Mesenchymal stem cell (in vitro differentiated cells and primary cell): ENCODE measurements at regions not wholly inside any gene's neighbourhood (a gene's known extent, or its start where the extent isn't known, plus 50 kb on each side); places are given as distances from the start of the nearest gene placed in this dataset.

Experiments used
- DNase-seq: peaks from one replicate; pipeline ENCODE4 v3.0.0-alpha.2; 2013
- H2AFZ ChIP-seq: one replicate; pipeline ENCODE4 v1.6.1; 2013; ENCODE audit warnings: low read depth, mild to moderate bottlenecking, control low read depth, inconsistent platforms, low read length, moderate library complexity
- H2AK5ac ChIP-seq: 2 replicates; pipeline ENCODE4 v1.6.1; 2013; ENCODE audit warnings: low read length, moderate library complexity, mild to moderate bottlenecking, inconsistent platforms; ENCODE audit not compliant: severe bottlenecking
- H2BK120ac ChIP-seq: one replicate; pipeline ENCODE4 v1.6.1; 2013; ENCODE audit warnings: low read depth, mild to moderate bottlenecking, inconsistent platforms, low read length, moderate library complexity
- H2BK12ac ChIP-seq, 2 experiments: one replicate each; pipeline ENCODE4 v1.6.1; 2013; ENCODE audit warnings: inconsistent platforms in 2 of 2, low read length in 2 of 2, mild to moderate bottlenecking in 2 of 2, moderate library complexity in 2 of 2, control low read depth in 1 of 2
- H2BK15ac ChIP-seq: one replicate; pipeline ENCODE4 v1.6.1; 2013; ENCODE audit warnings: mild to moderate bottlenecking, low read depth, inconsistent platforms; ENCODE audit not compliant: poor library complexity, severe bottlenecking
- H2BK5ac ChIP-seq: 2 replicates; pipeline ENCODE4 v1.6.1; 2013; ENCODE audit warnings: low read depth, mild to moderate bottlenecking, low read length, control low read depth, inconsistent platforms; ENCODE audit not compliant: poor library complexity, severe bottlenecking
- H3K14ac ChIP-seq, 2 experiments: one replicate each; pipeline ENCODE4 v1.6.1; 2013; ENCODE audit warnings: inconsistent platforms in 2 of 2, low read length in 2 of 2, control low read depth in 1 of 2, mild to moderate bottlenecking in 1 of 2, moderate library complexity in 1 of 2
- H3K18ac ChIP-seq, 2 experiments: one replicate each; pipeline ENCODE4 v1.6.1; 2013; ENCODE audit warnings: inconsistent platforms in 2 of 2, low read length in 2 of 2, control low read depth in 1 of 2, low read depth in 1 of 2, mild to moderate bottlenecking in 1 of 2
- H3K23ac ChIP-seq, 2 experiments: one replicate each; pipeline ENCODE4 v1.6.1; 2013; ENCODE audit warnings: inconsistent platforms in 2 of 2, low read length in 2 of 2, mild to moderate bottlenecking in 2 of 2, moderate library complexity in 2 of 2, control low read depth in 1 of 2
- H3K27ac ChIP-seq: 2 replicates; pipeline ENCODE4 v1.5.1; 2013; ENCODE audit warnings: mild to moderate bottlenecking, moderate library complexity, low read length, control low read depth, inconsistent platforms; ENCODE audit not compliant: poor library complexity, severe bottlenecking
- H3K27me3 ChIP-seq, 2 experiments: 2 replicates each; pipeline versions ENCODE4 v1.6.1 to v1.7.0; 2013; ENCODE audit warnings: low read length in 2 of 2, mild to moderate bottlenecking in 2 of 2, moderate library complexity in 2 of 2, control low read depth in 1 of 2, inconsistent platforms in 1 of 2; ENCODE audit not compliant: control insufficient read depth in 1 of 2, insufficient read depth in 1 of 2
- H3K36me3 ChIP-seq, 2 experiments: 2 replicates each; pipeline versions ENCODE4 v1.6.1 to v1.7.0; 2013; ENCODE audit warnings: low read length in 2 of 2, control low read depth in 1 of 2, inconsistent platforms in 1 of 2, low read depth in 1 of 2, mild to moderate bottlenecking in 1 of 2; ENCODE audit not compliant: insufficient read depth in 2 of 2, control insufficient read depth in 1 of 2
- H3K4ac ChIP-seq, 2 experiments: one replicate each; pipeline ENCODE4 v1.6.1; 2013; ENCODE audit warnings: inconsistent platforms in 2 of 2, low read length in 2 of 2, mild to moderate bottlenecking in 2 of 2, moderate library complexity in 2 of 2, control low read depth in 1 of 2, low read depth in 1 of 2
- H3K4me1 ChIP-seq: 2 replicates; pipeline ENCODE4 v1.6.1; 2013; ENCODE audit warnings: low read depth, low read length, control low read depth; ENCODE audit not compliant: control insufficient read depth, insufficient read depth
- H3K4me2 ChIP-seq: 2 replicates; pipeline ENCODE4 v1.6.1; 2013; ENCODE audit warnings: low read length, mild to moderate bottlenecking, inconsistent platforms; ENCODE audit not compliant: poor library complexity, severe bottlenecking
- H3K4me3 ChIP-seq, 2 experiments: 2 replicates each; pipeline versions ENCODE4 v1.5.1 to v1.7.0; 2013; ENCODE audit warnings: low read length in 2 of 2, mild to moderate bottlenecking in 2 of 2, control low read depth in 1 of 2, low read depth in 1 of 2; ENCODE audit not compliant: insufficient read depth in 1 of 2
- H3K79me1 ChIP-seq: replicated peaks from 2 replicates; pipeline ENCODE4 v1.6.1; 2013; ENCODE audit warnings: mild to moderate bottlenecking, control low read depth, low read length, inconsistent platforms; ENCODE audit not compliant: poor library complexity, severe bottlenecking
- H3K9ac ChIP-seq: 2 replicates; pipeline ENCODE4 v1.7.0; 2013; ENCODE audit warnings: mild to moderate bottlenecking, low read length, moderate library complexity
- H3K9me3 ChIP-seq: 2 replicates; pipeline ENCODE4 v1.7.0; 2013; ENCODE audit warnings: mild to moderate bottlenecking, low read length; ENCODE audit not compliant: control insufficient read depth
- H4K8ac ChIP-seq: one replicate; pipeline ENCODE4 v1.6.1; 2013; ENCODE audit warnings: inconsistent platforms, mild to moderate bottlenecking, low read length, moderate library complexity
- H4K91ac ChIP-seq: one replicate; pipeline ENCODE4 v1.6.1; 2013; ENCODE audit warnings: mild to moderate bottlenecking, low read length, inconsistent platforms
- WGBS: methylation state at CpG from one replicate; pipeline ENCODE4 v1.1.7; 2013; ENCODE audit warnings: mixed read lengths; 5-methylcytosine and 5-hydroxymethylcytosine counted together

DNA sequence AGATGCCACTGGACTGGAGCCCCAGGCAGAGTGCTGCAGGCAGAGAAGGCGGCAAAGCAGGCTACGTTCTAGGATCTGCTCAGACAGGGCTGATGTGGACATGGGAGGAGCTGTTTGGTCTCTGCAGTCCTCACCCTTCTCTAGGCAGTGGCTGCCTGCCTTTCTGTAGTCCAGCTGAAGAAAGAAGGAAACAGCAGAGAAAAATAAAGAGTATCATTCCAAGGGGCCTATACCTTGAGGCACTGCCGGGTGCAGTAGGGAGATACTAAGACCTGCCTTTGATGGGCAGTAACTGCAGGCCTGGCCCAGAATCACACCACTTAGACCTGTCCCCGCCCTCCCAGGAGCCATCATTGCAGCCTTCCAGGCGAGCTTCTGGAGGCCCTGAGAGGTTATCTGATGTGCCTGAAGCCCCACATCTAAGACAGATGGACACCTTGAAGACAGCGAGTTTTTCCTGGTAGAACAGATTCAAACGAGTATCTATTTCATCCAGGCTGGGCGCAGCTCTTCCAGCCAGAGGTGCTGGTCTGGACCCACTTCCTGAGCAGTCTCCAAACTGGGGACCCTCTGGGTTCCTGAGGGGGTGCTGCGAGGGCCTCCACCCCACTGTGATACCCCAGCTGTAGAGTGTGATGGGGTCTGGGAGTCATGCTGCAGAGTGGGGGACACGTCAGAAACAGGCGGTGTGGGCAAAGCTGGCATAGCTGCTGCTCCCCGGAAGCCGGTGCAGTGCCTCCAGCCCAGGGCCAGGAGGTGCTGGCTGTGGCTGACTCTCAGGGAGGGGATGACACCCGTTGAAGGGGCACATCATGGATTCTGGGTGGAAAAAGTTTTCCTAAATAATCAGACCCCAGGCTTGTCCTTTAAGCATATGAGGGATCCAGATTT, 87.3 kb upstream of the OTOS start:
- no peak overlapping the region for H2AK5ac ChIP-seq
- H3K27ac ChIP-seq: no peak overlapping the region
- H3K23ac ChIP-seq: no peak overlapping the region
- no peaks in the 10 kb centered on the region for H3K36me3 ChIP-seq
- H3K4ac ChIP-seq: no peak overlapping the region
- no peak overlapping the region for H2BK12ac ChIP-seq
- no peak overlapping the region for H3K4me3 ChIP-seq
- no peak overlapping the region for H3K18ac ChIP-seq
- H2AFZ ChIP-seq: no peak overlapping the region
- no peak for DNase-seq
- no peak overlapping the region for H3K4me2 ChIP-seq
- H4K91ac ChIP-seq: no peak overlapping the region
- H3K9me3 ChIP-seq: peaks cover 16% of the 10 kb centered on the region
- H2BK120ac ChIP-seq: no peak overlapping the region
- H3K79me1 ChIP-seq: no peaks in the 10 kb centered on the region
- WGBS: 67% methylated on average over 14 of the region's 14 CpGs
- H3K27me3 ChIP-seq: peaks cover 0 to 58% of the 10 kb centered on the region in 2 experiments
- H3K9ac ChIP-seq: no peak overlapping the region
- H3K4me1 ChIP-seq: no peaks in the 10 kb centered on the region
- no peak overlapping the region for H3K14ac ChIP-seq
- no peak overlapping the region for H4K8ac ChIP-seq
- no peak overlapping the region for H2BK5ac ChIP-seq
- H2BK15ac ChIP-seq: no peak overlapping the region

GRCh38 chr2:240229005-240229404, 88.5 kb upstream of the OTOS start:
- Histone ChIP-seq H3K27me3 (peaks cover 0 to 49% of the 10 kb centered on the region in 2 experiments), H2AK5ac (no peak overlapping the region), H3K79me1 (no peaks in the 10 kb centered on the region), H3K9ac (no peak overlapping the region), H2BK15ac (no peak overlapping the region), H4K91ac (no peak overlapping the region), H2BK5ac (no peak overlapping the region), H3K36me3 (no peaks in the 10 kb centered on the region), H3K4me3 (no peak overlapping the region), H3K18ac (no peak overlapping the region), H2BK12ac (no peak overlapping the region), H4K8ac (no peak overlapping the region), H2BK120ac (no peak overlapping the region), H3K14ac (no peak overlapping the region), H3K9me3 (peaks cover 16% of the 10 kb centered on the region), H3K4ac (no peak overlapping the region), H3K27ac (no peak overlapping the region), H2AFZ (no peak overlapping the region), H3K4me2 (no peak overlapping the region), H3K23ac (no peak overlapping the region), H3K4me1 (no peaks in the 10 kb centered on the region)
- DNase-seq: no peak
- 95% methylated on average over 1 of the region's 1 CpG for WGBS

DNA sequence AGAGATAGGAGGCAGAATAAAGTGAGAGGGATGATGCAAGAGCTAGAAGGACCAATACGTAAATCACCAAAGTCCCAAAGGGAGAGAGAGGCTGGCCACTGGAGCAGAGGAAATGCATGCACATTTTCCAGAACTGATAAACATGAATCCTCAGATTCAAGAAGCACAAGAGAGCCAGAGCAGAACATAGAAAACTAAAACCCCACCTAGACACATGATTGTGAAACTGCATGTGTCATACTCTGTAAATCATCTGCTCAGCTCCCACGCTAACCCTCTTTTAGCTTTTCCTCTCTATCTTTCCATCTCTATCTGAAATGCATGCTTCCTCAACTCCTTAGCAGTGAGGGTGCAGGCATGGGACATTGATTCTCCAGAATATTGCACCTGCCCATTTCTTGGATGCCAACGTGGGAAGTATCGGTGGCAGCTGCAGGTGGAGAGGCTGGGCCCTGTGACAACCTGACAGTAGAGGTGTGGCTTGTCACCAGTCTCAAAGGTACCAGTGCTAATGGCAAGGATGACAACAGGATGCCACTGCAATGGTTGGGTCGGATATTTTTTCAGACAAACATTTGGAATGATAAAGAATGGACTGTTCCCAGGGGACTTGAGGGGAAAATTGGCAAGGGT, 89.3 kb upstream of the OTOS start:
- no peak overlapping the region for H2AK5ac ChIP-seq
- H3K14ac ChIP-seq: no peak overlapping the region
- H3K36me3 ChIP-seq: no peaks in the 10 kb centered on the region
- no peak overlapping the region for H2BK12ac ChIP-seq
- 78% methylated on average over 5 of the region's 5 CpGs for WGBS
- H3K27ac ChIP-seq: no peak overlapping the region
- H3K9ac ChIP-seq: no peak overlapping the region
- H3K79me1 ChIP-seq: no peaks in the 10 kb centered on the region
- no peak overlapping the region for H4K8ac ChIP-seq
- no peak overlapping the region for H2BK120ac ChIP-seq
- H3K27me3 ChIP-seq: peaks cover 0 to 49% of the 10 kb centered on the region in 2 experiments
- no peak overlapping the region for H3K23ac ChIP-seq
- no peak overlapping the region for H4K91ac ChIP-seq
- H3K4me2 ChIP-seq: no peak overlapping the region
- H3K4me3 ChIP-seq: no peak overlapping the region
- no peak overlapping the region for H3K18ac ChIP-seq
- no peak overlapping the region for H2BK15ac ChIP-seq
- H3K9me3 ChIP-seq: peaks cover 16% of the 10 kb centered on the region
- DNase-seq: no peak
- no peak overlapping the region for H2AFZ ChIP-seq
- no peaks in the 10 kb centered on the region for H3K4me1 ChIP-seq
- no peak overlapping the region for H3K4ac ChIP-seq
- H2BK5ac ChIP-seq: no peak overlapping the region

GRCh38 chr2:240230291-240230931, 90.0 kb upstream of the OTOS start:
- Histone ChIP-seq H3K4ac (no peak overlapping the region), H3K23ac (no peak overlapping the region), H3K4me3 (no peak overlapping the region), H3K36me3 (no peaks in the 10 kb centered on the region), H3K14ac (no peak overlapping the region), H3K4me1 (no peaks in the 10 kb centered on the region), H2AFZ (no peak overlapping the region), H2BK15ac (no peak overlapping the region), H2BK12ac (no peak overlapping the region), H4K91ac (no peak overlapping the region), H2BK120ac (no peak overlapping the region), H3K9me3 (peaks cover 16% of the 10 kb centered on the region), H3K4me2 (no peak overlapping the region), H3K27ac (no peak overlapping the region), H2AK5ac (no peak overlapping the region), H3K9ac (no peak overlapping the region), H3K79me1 (no peaks in the 10 kb centered on the region), H3K18ac (no peak overlapping the region), H4K8ac (no peak overlapping the region), H2BK5ac (no peak overlapping the region), H3K27me3 (peaks cover 0 to 52% of the 10 kb centered on the region in 2 experiments)
- DNase-seq: no peak
- 63% methylated on average over 9 of the region's 9 CpGs for WGBS
